MCF 10A (cell line): ENCODE measurements at regions not wholly inside any gene's neighbourhood (a gene's known extent, or its start where the extent isn't known, plus 50 kb on each side); places are given as distances from the start of the nearest gene placed in this dataset.
"Not testable (repeated sequence)": the region's sequence is repeated elsewhere in the genome, so short reads cannot be mapped to it uniquely, and the experiment has no call there.

Experiments used
- BruUV-seq: library from RNA; stranded (reverse); fragments of 400-500 nt; replicated peaks from 2 replicates; lab custom pipeline; 2021; lab: Mats Ljungman, UMichigan
- CTCF ChIA-PET: fragments of 300-600 bp; sonication (Branson Sonifier 250); formaldehyde crosslinking; extraction: SDS; loops from one replicate; lab custom pipeline; 2021; ENCODE audit warnings: antibody characterized with exemption, inconsistent platforms; lab: Yijun Ruan, JAX
- POLR2A ChIA-PET: fragments of 300-600, 350-650 bp; sonication (Branson Sonifier 250); formaldehyde crosslinking; extraction: SDS; loops from one replicate; lab custom pipeline; 2020; ENCODE audit warnings: antibody characterized with exemption, inconsistent platforms; lab: Yijun Ruan, JAX
- DNase-seq: peaks from one replicate; pipeline ENCODE4 v3.0.0-alpha.2; 2018; ENCODE audit not compliant: unreplicated experiment
- H3K27ac Mint-ChIP-seq: one replicate; pipeline ENCODE4 v1.8.0; 2022; ENCODE audit warnings: mild to moderate bottlenecking, low read depth, mixed read lengths; ENCODE audit not compliant: unreplicated experiment
- H3K27me3 Mint-ChIP-seq: one replicate; pipeline ENCODE4 v1.8.0; 2022; ENCODE audit warnings: mixed read lengths; ENCODE audit not compliant: insufficient read depth, unreplicated experiment
- H3K36me3 Mint-ChIP-seq: one replicate; pipeline ENCODE4 v1.8.0; 2022; ENCODE audit warnings: mild to moderate bottlenecking, moderate library complexity, mixed read lengths; ENCODE audit not compliant: insufficient read depth, unreplicated experiment
- H3K4me1 Mint-ChIP-seq: one replicate; pipeline ENCODE4 v1.8.0; 2022; ENCODE audit warnings: mixed read lengths; ENCODE audit not compliant: insufficient read depth, unreplicated experiment
- H3K4me3 Mint-ChIP-seq: one replicate; pipeline ENCODE4 v1.8.0; 2022; ENCODE audit warnings: mild to moderate bottlenecking, moderate library complexity, mixed read lengths; ENCODE audit not compliant: unreplicated experiment
- H3K9me3 Mint-ChIP-seq: one replicate; pipeline ENCODE4 v1.8.0; 2022; ENCODE audit warnings: mixed read lengths; ENCODE audit not compliant: unreplicated experiment
- intact Hi-C: fragments of 100-400 bp; cut with micrococcal nuclease; formaldehyde crosslinking; loops from 2 replicates; pipeline ENCODE4 v1.14.1; 2022
- TF ChIP-seq, protein P1 (sequence below): fragments of 200-600 bp; IDR thresholded peaks from one replicate; pipeline ENCODE4 v1.8.0; 2022; ENCODE audit warnings: antibody characterized with exemption, mild to moderate bottlenecking; ENCODE audit not compliant: unreplicated experiment

DNA sequence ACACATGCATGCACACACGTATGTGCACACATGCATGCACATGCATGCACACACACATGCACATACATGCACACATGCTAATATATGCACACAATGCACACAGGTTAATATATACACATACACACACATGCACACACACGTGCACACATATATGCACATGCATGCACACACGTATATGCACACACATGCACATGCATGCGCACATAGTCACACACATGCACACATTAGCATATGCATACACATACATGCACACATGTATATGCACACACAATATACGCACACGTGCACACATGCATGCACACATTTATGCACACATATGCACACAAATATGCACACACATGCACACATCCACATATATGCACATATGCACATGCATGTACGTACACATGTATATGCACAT, 506.8 kb downstream of the MATN1 start:
- H3K4me1 Mint-ChIP-seq = no peaks in the 10 kb centered on the region
- no peaks in the 10 kb centered on the region for H3K36me3 Mint-ChIP-seq
- intact Hi-C loops = no loop called here
- DNase-seq = no peak
- H3K4me3 Mint-ChIP-seq = no peak overlapping the region
- ChIA-PET CTCF (no interaction called here), POLR2A (no interaction called here)
- TF ChIP-seq, protein P1, sequence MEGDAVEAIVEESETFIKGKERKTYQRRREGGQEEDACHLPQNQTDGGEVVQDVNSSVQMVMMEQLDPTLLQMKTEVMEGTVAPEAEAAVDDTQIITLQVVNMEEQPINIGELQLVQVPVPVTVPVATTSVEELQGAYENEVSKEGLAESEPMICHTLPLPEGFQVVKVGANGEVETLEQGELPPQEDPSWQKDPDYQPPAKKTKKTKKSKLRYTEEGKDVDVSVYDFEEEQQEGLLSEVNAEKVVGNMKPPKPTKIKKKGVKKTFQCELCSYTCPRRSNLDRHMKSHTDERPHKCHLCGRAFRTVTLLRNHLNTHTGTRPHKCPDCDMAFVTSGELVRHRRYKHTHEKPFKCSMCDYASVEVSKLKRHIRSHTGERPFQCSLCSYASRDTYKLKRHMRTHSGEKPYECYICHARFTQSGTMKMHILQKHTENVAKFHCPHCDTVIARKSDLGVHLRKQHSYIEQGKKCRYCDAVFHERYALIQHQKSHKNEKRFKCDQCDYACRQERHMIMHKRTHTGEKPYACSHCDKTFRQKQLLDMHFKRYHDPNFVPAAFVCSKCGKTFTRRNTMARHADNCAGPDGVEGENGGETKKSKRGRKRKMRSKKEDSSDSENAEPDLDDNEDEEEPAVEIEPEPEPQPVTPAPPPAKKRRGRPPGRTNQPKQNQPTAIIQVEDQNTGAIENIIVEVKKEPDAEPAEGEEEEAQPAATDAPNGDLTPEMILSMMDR = no peak
- peaks cover 60% of the 10 kb centered on the region for H3K27me3 Mint-ChIP-seq
- H3K27ac Mint-ChIP-seq = no peak overlapping the region
- no TSS peak for BruUV-seq
- H3K9me3 Mint-ChIP-seq = no peaks in the 10 kb centered on the region

DNA sequence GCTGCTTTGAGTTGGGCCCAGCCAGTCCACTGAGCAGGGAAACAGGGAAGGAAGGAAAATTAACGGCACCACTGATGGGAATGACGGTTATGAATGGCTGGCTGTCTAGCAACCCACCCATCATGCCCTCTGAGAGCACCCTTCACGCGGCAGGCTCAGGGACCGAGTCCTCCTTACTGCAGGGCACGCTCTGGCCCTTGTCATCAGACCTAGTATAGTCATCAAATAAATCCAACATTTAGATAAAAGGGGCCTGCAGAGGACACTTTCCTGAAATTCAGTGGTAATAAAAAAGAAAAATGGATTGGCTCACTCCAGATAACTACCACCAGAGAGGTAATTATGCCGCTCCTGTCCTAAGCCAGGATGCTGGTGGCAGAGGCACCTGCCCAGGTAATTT, 509.4 kb downstream of the MATN1 start:
- Mint-ChIP-seq H3K27ac (no peak overlapping the region), H3K4me3 (no peak overlapping the region), H3K4me1 (no peaks in the 10 kb centered on the region), H3K27me3 (peaks cover 48% of the 10 kb centered on the region), H3K9me3 (no peaks in the 10 kb centered on the region), H3K36me3 (no peaks in the 10 kb centered on the region)
- no TSS peak for BruUV-seq
- CTCF ChIA-PET = no interaction called here
- POLR2A ChIA-PET = no interaction called here
- TF ChIP-seq, protein P1 = no peak
- DNase-seq = no peak
- intact Hi-C loops = no loop called here

DNA sequence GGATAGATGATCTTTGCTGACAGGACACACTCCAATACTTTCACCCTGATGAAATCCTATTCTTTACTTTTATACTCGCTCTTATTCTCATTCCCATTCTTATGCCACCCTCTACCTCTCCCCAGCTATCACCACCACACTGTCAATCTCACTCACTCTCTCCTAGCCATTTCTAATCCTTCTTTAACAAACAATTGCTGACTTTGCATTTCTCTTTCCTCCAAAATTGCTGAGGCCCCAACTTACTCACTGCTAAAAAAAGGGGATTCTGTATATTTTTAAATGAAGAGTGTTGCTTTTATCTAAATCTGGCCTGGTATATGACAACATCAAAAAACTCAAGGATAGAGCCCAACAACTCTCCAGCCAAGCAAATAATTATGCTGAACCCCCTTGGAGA, 515.4 kb downstream of the MATN1 start:
- BruUV-seq, DNase-seq, H3K9me3 Mint-ChIP-seq, H3K27ac Mint-ChIP-seq, intact Hi-C loops, H3K36me3 Mint-ChIP-seq, POLR2A ChIA-PET, H3K4me3 Mint-ChIP-seq, H3K4me1 Mint-ChIP-seq, CTCF ChIA-PET: not testable (repeated sequence)
- H3K27me3 Mint-ChIP-seq = peaks cover 26% of the 10 kb centered on the region

DNA sequence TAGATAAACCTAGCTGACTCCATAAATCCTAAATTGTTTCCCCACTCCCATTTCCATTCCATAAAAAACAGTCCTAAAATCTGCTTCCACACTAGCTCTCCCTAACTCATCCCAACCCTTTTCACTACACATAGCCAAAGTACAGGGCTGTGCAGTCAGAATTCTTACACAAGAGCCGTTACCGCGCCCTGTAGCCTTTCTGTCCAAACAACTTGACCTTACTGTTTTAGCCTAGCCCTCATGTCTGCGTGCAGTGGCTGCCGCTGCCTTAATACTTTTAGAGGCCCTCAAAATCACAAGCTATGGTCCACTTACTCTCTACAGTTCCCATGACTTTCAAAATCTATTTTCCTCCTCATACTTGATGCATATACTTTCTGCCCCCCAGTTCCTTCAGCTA, 516.8 kb downstream of the MATN1 start:
- intact Hi-C loops, H3K4me3 Mint-ChIP-seq, POLR2A ChIA-PET: not testable (repeated sequence)

DNA sequence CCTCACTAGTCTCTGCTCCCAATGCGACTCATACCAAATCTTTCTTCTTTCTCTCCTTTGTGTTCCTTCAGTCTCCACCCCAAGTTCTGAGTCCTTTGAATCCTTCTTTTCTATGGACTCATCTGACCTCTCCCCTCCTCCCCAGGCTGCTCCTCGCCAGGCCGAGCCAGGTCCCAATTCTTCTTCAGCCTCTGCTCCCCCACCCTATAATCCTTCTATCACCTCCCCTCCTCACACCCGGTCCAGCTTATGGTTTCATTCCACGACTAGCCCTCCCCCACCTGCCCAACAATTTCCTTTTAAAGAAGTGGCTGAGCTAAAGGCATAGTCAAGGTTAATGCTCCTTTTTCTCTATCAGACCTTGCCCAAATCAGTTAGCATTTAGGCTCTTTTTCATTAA, 518.5 kb downstream of the MATN1 start:
- H3K27me3 Mint-ChIP-seq, BruUV-seq, intact Hi-C loops: not testable (repeated sequence)

More for the DNA sequence above, 516.8 kb downstream of the MATN1 start:
- peaks cover 13% of the 10 kb centered on the region for H3K27me3 Mint-ChIP-seq
- H3K9me3 Mint-ChIP-seq, DNase-seq, H3K4me1 Mint-ChIP-seq, H3K27ac Mint-ChIP-seq, H3K36me3 Mint-ChIP-seq, BruUV-seq, CTCF ChIA-PET: not testable (repeated sequence)

More for the DNA sequence above, 518.5 kb downstream of the MATN1 start:
- H3K9me3 Mint-ChIP-seq, CTCF ChIA-PET, H3K36me3 Mint-ChIP-seq, H3K4me1 Mint-ChIP-seq, POLR2A ChIA-PET, DNase-seq, H3K27ac Mint-ChIP-seq, H3K4me3 Mint-ChIP-seq: not testable (repeated sequence)
